Mesodermal cell (in vitro differentiated cells): ENCODE measurements at regions not wholly inside any gene's neighbourhood (a gene's known extent, or its start where the extent isn't known, plus 50 kb on each side); places are given as distances from the start of the nearest gene placed in this dataset.

ENCODE experiments used
- H3K27ac ChIP-seq: 2 replicates; pipeline ENCODE4 v1.7.0; 2013; ENCODE audit warnings: mild to moderate bottlenecking, low read depth, low read length, moderate library complexity; ENCODE audit not compliant: severe bottlenecking
- H3K36me3 ChIP-seq: 2 replicates; pipeline ENCODE4 v1.7.1; 2013; ENCODE audit warnings: mild to moderate bottlenecking, low read length, moderate library complexity; ENCODE audit not compliant: control insufficient read depth, insufficient read depth
- H3K4me1 ChIP-seq: one replicate; pipeline ENCODE4 v1.7.1; 2013; ENCODE audit warnings: mild to moderate bottlenecking, low read length; ENCODE audit not compliant: insufficient read depth, control insufficient read depth, poor library complexity, severe bottlenecking
- H3K4me3 ChIP-seq: 2 replicates; pipeline ENCODE4 v1.7.0; 2013; ENCODE audit warnings: low read length, control low read depth, mild to moderate bottlenecking; ENCODE audit not compliant: insufficient read depth, poor library complexity, severe bottlenecking; ENCODE audit errors: extremely low read depth
- H3K9me3 ChIP-seq: 2 replicates; pipeline ENCODE4 v1.7.1; 2013; ENCODE audit warnings: mild to moderate bottlenecking, low read length, moderate library complexity; ENCODE audit not compliant: control insufficient read depth
- WGBS, 2 experiments: methylation state at CpG; one replicate each; pipeline ENCODE4 v1.1.5; 2013; ENCODE audit warnings: missing lambda C conversion rate in 2 of 2; ENCODE audit not compliant: insufficient coverage in 2 of 2; 5-methylcytosine and 5-hydroxymethylcytosine counted together

- Histone ChIP-seq H3K27ac (no peak overlapping the region), H3K4me3 (no peak overlapping the region), H3K4me1 (peaks cover 2% of the 10 kb centered on the region), H3K9me3 (no peaks in the 10 kb centered on the region), H3K36me3 (no peaks in the 10 kb centered on the region)
- 75% methylated on average over 2 of the region's 2 CpGs; no CpG with 5 or more reads in 1 of the 2 experiments for WGBS, 2 experiments
These were observed 111.0 kb upstream of the SLC25A48 start for GRCh38 chr5:135723491-135723890.

- H3K4me1 ChIP-seq: peaks cover 4% of the 10 kb centered on the region
- no peak overlapping the region for H3K27ac ChIP-seq
- 86 to 100% methylated on average over 1 of the region's 1 CpG for WGBS, 2 experiments
- no peak overlapping the region for H3K4me3 ChIP-seq
- H3K9me3 ChIP-seq: no peaks in the 10 kb centered on the region
- no peaks in the 10 kb centered on the region for H3K36me3 ChIP-seq
These were observed 112.8 kb upstream of the SLC25A48 start for GRCh38 chr5:135721548-135722090.

GRCh38 chr5:135720191-135720590 lies 114.3 kb upstream of the SLC25A48 start:
- no peak overlapping the region for H3K4me3 ChIP-seq
- no peak overlapping the region for H3K27ac ChIP-seq
- peaks cover 12% of the 10 kb centered on the region for H3K4me1 ChIP-seq
- no peaks in the 10 kb centered on the region for H3K36me3 ChIP-seq
- H3K9me3 ChIP-seq: no peaks in the 10 kb centered on the region
- 86 to 96% methylated on average over 1 to 2 of the region's 2 CpGs for WGBS, 2 experiments

- Histone ChIP-seq H3K36me3 (no peaks in the 10 kb centered on the region), H3K9me3 (no peaks in the 10 kb centered on the region), H3K4me3 (no peak overlapping the region), H3K27ac (no peak overlapping the region), H3K4me1 (peaks cover 18% of the 10 kb centered on the region)
- WGBS, 2 experiments: 90 to 91% methylated on average over 2 to 4 of the region's 4 CpGs
These were observed 114.9 kb upstream of the SLC25A48 start for GRCh38 chr5:135719428-135720063.

GRCh38 chr5:135718651-135719050 lies 115.8 kb upstream of the SLC25A48 start:
- WGBS, 2 experiments: no CpG with 5 or more reads among the region's 1 CpG
- H3K4me3 ChIP-seq: no peak overlapping the region
- H3K4me1 ChIP-seq: peaks cover 23% of the 10 kb centered on the region
- H3K27ac ChIP-seq: no peak overlapping the region
- no peaks in the 10 kb centered on the region for H3K9me3 ChIP-seq
- no peaks in the 10 kb centered on the region for H3K36me3 ChIP-seq

GRCh38 chr5:135718151-135718550 lies 116.3 kb upstream of the SLC25A48 start:
- Histone ChIP-seq H3K27ac (no peak overlapping the region), H3K9me3 (no peaks in the 10 kb centered on the region), H3K36me3 (no peaks in the 10 kb centered on the region), H3K4me3 (no peak overlapping the region), H3K4me1 (peaks cover 23% of the 10 kb centered on the region)
- WGBS, 2 experiments: 70 to 86% methylated on average over 3 to 4 of the region's 4 CpGs

- Histone ChIP-seq H3K36me3 (no peaks in the 10 kb centered on the region), H3K27ac (no peak overlapping the region), H3K4me1 (peaks cover 24% of the 10 kb centered on the region), H3K9me3 (no peaks in the 10 kb centered on the region), H3K4me3 (no peak overlapping the region)
- WGBS, 2 experiments: 75 to 81% methylated on average over 2 to 3 of the region's 4 CpGs
These were observed 119.0 kb upstream of the SLC25A48 start for GRCh38 chr5:135715267-135716055.

GRCh38 chr5:135714126-135714894 lies 120.2 kb upstream of the SLC25A48 start:
- Histone ChIP-seq H3K4me3 (no peak overlapping the region), H3K4me1 (peaks cover 30% of the 10 kb centered on the region), H3K27ac (no peak overlapping the region), H3K9me3 (no peaks in the 10 kb centered on the region), H3K36me3 (no peaks in the 10 kb centered on the region)
- 93 to 94% methylated on average over 4 to 6 of the region's 10 CpGs for WGBS, 2 experiments

GRCh38 chr5:135713161-135713915 lies 121.1 kb upstream of the SLC25A48 start:
- no peaks in the 10 kb centered on the region for H3K36me3 ChIP-seq
- 82 to 92% methylated on average over 3 to 7 of the region's 11 CpGs for WGBS, 2 experiments
- H3K9me3 ChIP-seq: no peaks in the 10 kb centered on the region

GRCh38 chr5:135711911-135712310 lies 122.6 kb upstream of the SLC25A48 start:
- Histone ChIP-seq H3K27ac (no peak overlapping the region), H3K36me3 (no peaks in the 10 kb centered on the region), H3K9me3 (no peaks in the 10 kb centered on the region), H3K4me3 (no peak overlapping the region), H3K4me1 (peaks cover 26% of the 10 kb centered on the region)
- WGBS, 2 experiments: 77 to 79% methylated on average over 5 to 6 of the region's 6 CpGs

More at GRCh38 chr5:135713161-135713915, 121.1 kb upstream of the SLC25A48 start:
- Histone ChIP-seq H3K27ac (no peak overlapping the region), H3K4me3 (no peak overlapping the region), H3K4me1 (peaks cover 30% of the 10 kb centered on the region)
